GM12878 (cell line): ENCODE measurements at regions not wholly inside any gene's neighbourhood (a gene's known extent, or its start where the extent isn't known, plus 50 kb on each side); places are given as distances from the start of the nearest gene placed in this dataset.

Experiments used
- ATAC-seq: fragments of 200-7000 bp; cut with Tn5 transposase; 3 replicates; pipeline ENCODE4 v1.9.1; 2020; ENCODE audit warnings: mild to moderate bottlenecking, moderate library complexity
- BruUV-seq: library from RNA; stranded (reverse); fragments of 400-500 nt; replicated peaks from 2 replicates; lab custom pipeline; 2021; lab: Mats Ljungman, UMichigan
- CTCF ChIA-PET: fragments of 300-600 bp; sonication (Branson Sonifier 250); formaldehyde crosslinking; extraction: SDS; loops from one replicate; lab custom pipeline; 2021; ENCODE audit warnings: inconsistent platforms; lab: Yijun Ruan, JAX
- POLR2A ChIA-PET: fragments of 350-600 bp; formaldehyde crosslinking; extraction: SDS; loops from one replicate; lab custom pipeline; 2021; ENCODE audit warnings: inconsistent platforms; lab: Charles Lee
- RAD21 ChIA-PET: fragments of 300-600 bp; sonication (Branson Sonifier 250); formaldehyde crosslinking; loops from one replicate; lab custom pipeline; 2023; ENCODE audit warnings: antibody characterized with exemption; ENCODE audit not compliant: unreplicated experiment; lab: Charles Lee
- SMC1A ChIA-PET: fragments of 300-600 bp; sonication (Branson Sonifier 250); formaldehyde crosslinking; loops from one replicate; lab custom pipeline; 2023; ENCODE audit not compliant: unreplicated experiment, uncharacterized antibody; lab: Charles Lee
- DNase-seq: peaks from one replicate; pipeline ENCODE4 v3.0.0-alpha.2; 2011; ENCODE audit warnings: low read depth, low spot score
- FAIRE-seq: peaks from 3 replicates; lab custom pipeline; 2011; peaks lifted over from hg19 to GRCh38; lab: Jason Lieb, UNC
- H2AFZ ChIP-seq: 2 replicates; pipeline ENCODE4 v1.6.0; 2011; ENCODE audit warnings: low read depth, low read length, control low read depth; ENCODE audit not compliant: control insufficient read depth
- H3K27ac ChIP-seq: 2 replicates; pipeline ENCODE4 v1.5.1; 2011; ENCODE audit warnings: control low read depth; ENCODE audit not compliant: control insufficient read depth, insufficient read depth
- H3K27me3 ChIP-seq, 2 experiments: replicated peaks in 1 of 2; 2 replicates each; pipeline versions ENCODE4 v1.6.0 to v1.6.1; 2011; ENCODE audit warnings: low read length in 1 of 2; ENCODE audit not compliant: control insufficient read depth in 2 of 2, insufficient read depth in 2 of 2
- H3K36me3 ChIP-seq, 2 experiments: 2 replicates each; pipeline ENCODE4 v1.5.1; 2011; ENCODE audit warnings: low read length in 1 of 2; ENCODE audit not compliant: control insufficient read depth in 2 of 2, insufficient read depth in 2 of 2
- H3K4me1 ChIP-seq: 2 replicates; pipeline ENCODE4 v1.6.1; 2011; ENCODE audit warnings: mild to moderate bottlenecking, low read length, moderate library complexity, mixed read lengths; ENCODE audit not compliant: control insufficient read depth, insufficient read depth
- H3K4me2 ChIP-seq: 2 replicates; pipeline ENCODE4 v1.6.0; 2011; ENCODE audit warnings: control low read depth; ENCODE audit not compliant: control insufficient read depth, insufficient read depth
- H3K4me3 ChIP-seq: fragments of 200-600 bp; sonication (generic); 2 replicates; pipeline ENCODE4 v1.5.1; 2016
- H3K79me2 ChIP-seq: 2 replicates; pipeline ENCODE4 v1.6.0; 2011; ENCODE audit warnings: low read length; ENCODE audit not compliant: control insufficient read depth, insufficient read depth
- H3K9ac ChIP-seq: 2 replicates; pipeline ENCODE4 v1.8.0; 2011; ENCODE audit warnings: low read length, control low read depth, mixed read lengths; ENCODE audit not compliant: control insufficient read depth, insufficient read depth
- H3K9me3 ChIP-seq: replicated peaks from 3 replicates; pipeline ENCODE4 v1.5.1; 2011; ENCODE audit warnings: mild to moderate bottlenecking, low read length; ENCODE audit not compliant: control insufficient read depth, insufficient read depth
- H4K20me1 ChIP-seq: 2 replicates; pipeline ENCODE4 v1.6.0; 2011; ENCODE audit not compliant: control insufficient read depth, insufficient read depth
- BHLHE40 ChIP-seq, 2 experiments: fragments of 450-650 bp in 1 of 2; IDR thresholded peaks; 2 replicates each; pipeline ENCODE4 v1.6.1; 2011 to 2017; ENCODE audit warnings: low read depth in 2 of 2, borderline replicate concordance in 1 of 2, improper control_type of control experiment in 1 of 2, low read length in 1 of 2, mild to moderate bottlenecking in 1 of 2
- CBX3 ChIP-seq: fragments of 200-600 bp; sonication (generic); IDR thresholded peaks from 2 replicates; pipeline ENCODE4 v1.6.1; 2016; ENCODE audit warnings: low read depth, borderline replicate concordance
- CHD2 ChIP-seq: IDR thresholded peaks from 2 replicates; pipeline ENCODE4 v1.6.1; 2011; ENCODE audit warnings: low read depth, low read length, improper control_type of control experiment, borderline replicate concordance
- HDAC2 ChIP-seq: fragments of 200-600 bp; sonication (generic); IDR thresholded peaks from 2 replicates; pipeline ENCODE4 v1.6.1; 2017
- NR2C1 ChIP-seq: fragments of 450-650 bp; IDR thresholded peaks from 2 replicates; pipeline ENCODE4 v1.6.1; 2017; ENCODE audit warnings: antibody characterized with exemption, mild to moderate bottlenecking, moderate library complexity
- NR2F1 ChIP-seq: fragments of 450-650 bp; conservative IDR thresholded peaks from 2 replicates; pipeline ENCODE4 v1.6.1; 2017; ENCODE audit warnings: mild to moderate bottlenecking
- RAD51 ChIP-seq: fragments of 450-650 bp; IDR thresholded peaks from 2 replicates; pipeline ENCODE4 v1.6.1; 2016; ENCODE audit warnings: moderate library complexity, mild to moderate bottlenecking, inconsistent platforms
- RBBP5 ChIP-seq: fragments of 200-600 bp; sonication (generic); conservative IDR thresholded peaks from 2 replicates; pipeline ENCODE4 v1.6.1; 2016
- RELB ChIP-seq: fragments of 450-650 bp; IDR thresholded peaks from 2 replicates; pipeline ENCODE4 v1.6.1; 2017; ENCODE audit warnings: low read depth, mild to moderate bottlenecking, moderate library complexity
- TAF1 ChIP-seq: IDR thresholded peaks from 2 replicates; pipeline ENCODE4 v1.6.1; 2011; ENCODE audit warnings: mild to moderate bottlenecking, low read depth, low read length, borderline replicate concordance
- TCF12 ChIP-seq: IDR thresholded peaks from 2 replicates; pipeline ENCODE4 v1.6.1; 2011; ENCODE audit warnings: low read depth, mild to moderate bottlenecking, low read length
- TCF3 ChIP-seq: IDR thresholded peaks from 2 replicates; pipeline ENCODE4 v1.6.1; 2012; ENCODE audit warnings: low read depth, mild to moderate bottlenecking, low read length, borderline replicate concordance; ENCODE audit not compliant: insufficient read depth
- ZNF274 ChIP-seq: IDR thresholded peaks from one replicate; pipeline ENCODE4 v1.8.0; 2011; ENCODE audit not compliant: insufficient read length, insufficient read depth
- ZNF384 ChIP-seq: IDR thresholded peaks from 2 replicates; pipeline ENCODE4 v1.6.1; 2012; ENCODE audit warnings: low read depth, mild to moderate bottlenecking, low read length, improper control_type of control experiment, borderline replicate concordance
- WGBS: methylation state at CpG from one replicate; pipeline ENCODE4 v1.1.6; 2016; ENCODE audit warnings: low lambda C conversion rate; ENCODE audit not compliant: insufficient replicate concordance, insufficient coverage; ENCODE audit errors: missing lambda C conversion rate; 5-methylcytosine and 5-hydroxymethylcytosine counted together
- in situ Hi-C: fragments of 300-500 bp; cut with MboI; formaldehyde crosslinking; loops from 9 replicates; pipeline ENCODE4 v1.14.3; 2018; ENCODE audit warnings: mixed read lengths
- intact Hi-C: fragments of 100-400 bp; cut with micrococcal nuclease; formaldehyde crosslinking; loops from one replicate; pipeline ENCODE4 v1.14.2; 2022; ENCODE audit not compliant: unreplicated experiment
- TF ChIP-seq, protein P1 (sequence below): fragments of 450-650 bp; IDR thresholded peaks from 2 replicates; pipeline ENCODE4 v1.6.1; 2017; ENCODE audit warnings: borderline replicate concordance

DNA sequence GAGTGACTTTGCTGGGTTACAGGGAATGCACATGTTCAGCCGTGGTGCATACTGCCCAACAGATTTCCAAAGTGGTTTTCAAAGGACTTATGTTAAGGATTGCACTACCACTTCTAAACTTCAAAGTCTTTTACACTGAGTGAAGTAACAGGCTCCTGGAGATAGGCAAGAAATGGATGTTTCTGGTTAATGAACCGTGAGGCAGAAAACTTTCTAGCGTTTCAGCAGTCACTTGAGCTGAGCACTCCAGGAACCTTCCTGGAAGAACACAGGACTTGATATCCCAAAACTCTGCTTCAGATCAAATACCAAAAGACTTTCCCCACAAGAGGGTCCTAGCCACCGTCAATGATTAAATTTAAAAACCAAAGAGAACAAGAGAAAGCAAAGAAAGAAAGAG lies 74.3 kb upstream of the ATP1A1 start:
- Histone ChIP-seq H3K4me2 (no peak overlapping the region), H3K36me3 (no peaks in the 10 kb centered on the region), H3K27ac (no peak overlapping the region), H3K9ac (no peak overlapping the region)
- WGBS = 52% methylated on average over 4 of the region's 4 CpGs
- TF ChIP-seq RBBP5 (no peak), HDAC2 (no peak), TAF1 (no peak), RELB (no peak), CHD2 (no peak), TCF12 (no peak), NR2F1 (no peak), NR2C1 (no peak), ZNF274 (no peak), ZNF384 (no peak), TCF3 (no peak), BHLHE40 (IDR thresholded peaks at IDR 0.05; ENCODE audit: borderline replicate concordance in 1 of 2, low read depth in 2 of 2, low read length in 1 of 2) (no peak), CBX3 (no peak), RAD51 (no peak)
- TF ChIP-seq, protein P1, sequence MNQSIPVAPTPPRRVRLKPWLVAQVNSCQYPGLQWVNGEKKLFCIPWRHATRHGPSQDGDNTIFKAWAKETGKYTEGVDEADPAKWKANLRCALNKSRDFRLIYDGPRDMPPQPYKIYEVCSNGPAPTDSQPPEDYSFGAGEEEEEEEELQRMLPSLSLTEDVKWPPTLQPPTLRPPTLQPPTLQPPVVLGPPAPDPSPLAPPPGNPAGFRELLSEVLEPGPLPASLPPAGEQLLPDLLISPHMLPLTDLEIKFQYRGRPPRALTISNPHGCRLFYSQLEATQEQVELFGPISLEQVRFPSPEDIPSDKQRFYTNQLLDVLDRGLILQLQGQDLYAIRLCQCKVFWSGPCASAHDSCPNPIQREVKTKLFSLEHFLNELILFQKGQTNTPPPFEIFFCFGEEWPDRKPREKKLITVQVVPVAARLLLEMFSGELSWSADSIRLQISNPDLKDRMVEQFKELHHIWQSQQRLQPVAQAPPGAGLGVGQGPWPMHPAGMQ = no peak
- TF ChIP-seq, all 136 proteins: peak for 0
- Histone ChIP-seq H3K79me2 (no peaks in the 10 kb centered on the region), H3K9me3 (no peaks in the 10 kb centered on the region), H3K27me3 (no peaks in the 10 kb centered on the region; a peak in 1 of 4 replicates), H4K20me1 (no peaks in the 10 kb centered on the region), H2AFZ (no peak overlapping the region), H3K4me3 (no peak overlapping the region), H3K4me1 (no peaks in the 10 kb centered on the region)
- CTCF ChIA-PET = no interaction called here
- RAD21 ChIA-PET = no interaction called here
- DNase-seq (no peak), FAIRE-seq (no peak), ATAC-seq (no peak)
- POLR2A ChIA-PET = no interaction called here
- in situ Hi-C loops (no loop called here), intact Hi-C loops (no loop called here)
- SMC1A ChIA-PET = interaction anchor here (0.6 to 1.2 kb wide), 2 partner anchors 8 to 16 kb away, joined by 3 to 4 read pairs; no protein-coding TSS in a partner anchor
- BruUV-seq = no TSS peak
